WTC11 (cell line): ENCODE measurements at regions not wholly inside any gene's neighbourhood (a gene's known extent, or its start where the extent isn't known, plus 50 kb on each side); places are given as distances from the start of the nearest gene placed in this dataset.

Source experiments
- ATAC-seq: fragments of 200-7000 bp; cut with Tn5 transposase; 2 replicates; pipeline ENCODE4 v1.10.0; 2021; ENCODE audit warnings: mild to moderate bottlenecking, moderate library complexity
- CTCF ChIA-PET: fragments of 300-600 bp; sonication (Branson Sonifier 250); formaldehyde crosslinking; loops from one replicate; lab custom pipeline; 2021; ENCODE audit warnings: antibody characterized with exemption; lab: Charles Lee
- POLR2A ChIA-PET: fragments of 350-600 bp; sonication (Branson Sonifier 250); formaldehyde crosslinking; loops from one replicate; lab custom pipeline; 2021; ENCODE audit warnings: antibody characterized with exemption; lab: Charles Lee
- DNase-seq: peaks from one replicate; pipeline ENCODE4 v3.0.0; 2021; ENCODE audit warnings: low spot score
- H3K27ac Mint-ChIP-seq: 2 replicates; pipeline ENCODE4 v1.8.0; 2021; ENCODE audit warnings: mixed read lengths
- H3K27me3 Mint-ChIP-seq: 2 replicates; pipeline ENCODE4 v1.8.0; 2021; ENCODE audit warnings: low read depth, mild to moderate bottlenecking, moderate library complexity, mixed read lengths
- H3K36me3 Mint-ChIP-seq: 2 replicates; pipeline ENCODE4 v1.8.0; 2021; ENCODE audit warnings: mixed read lengths
- H3K4me1 Mint-ChIP-seq: 2 replicates; pipeline ENCODE4 v1.8.0; 2022; ENCODE audit warnings: mixed read lengths
- H3K4me3 Mint-ChIP-seq: 2 replicates; pipeline ENCODE4 v1.8.0; 2021; ENCODE audit warnings: mild to moderate bottlenecking, moderate library complexity, mixed read lengths
- H3K9me3 Mint-ChIP-seq: 2 replicates; pipeline ENCODE4 v1.8.0; 2021; ENCODE audit warnings: mixed read lengths
- CBFB ChIP-seq: sonication (generic); formaldehyde crosslinking; IDR thresholded peaks from 2 replicates; pipeline ENCODE4 v1.8.1; 2022; ENCODE audit warnings: mild to moderate bottlenecking, low read depth, missing genetic modification reagents
- ETV6 ChIP-seq: sonication (generic); formaldehyde crosslinking; IDR thresholded peaks from 2 replicates; pipeline ENCODE4 v1.8.1; 2022; ENCODE audit warnings: mild to moderate bottlenecking, missing genetic modification reagents
- FOXK1 ChIP-seq: sonication (generic); formaldehyde crosslinking; IDR thresholded peaks from 2 replicates; pipeline ENCODE4 v1.8.0; 2022; ENCODE audit warnings: mild to moderate bottlenecking, moderate library complexity, missing genetic modification reagents
- FOXP1 ChIP-seq: sonication (generic); formaldehyde crosslinking; IDR thresholded peaks from 2 replicates; pipeline ENCODE4 v1.8.0; 2022; ENCODE audit warnings: missing genetic modification reagents, mild to moderate bottlenecking, moderate library complexity, borderline replicate concordance
- HMGA2 ChIP-seq: fragments of 250-450 bp; sonication (Bioruptor Pico); IDR thresholded peaks from 2 replicates; pipeline ENCODE4 v1.4.0; 2021; ENCODE audit warnings: mild to moderate bottlenecking, moderate library complexity
- JAZF1 ChIP-seq: fragments of 250-450 bp; sonication (Bioruptor Pico); IDR thresholded peaks from 2 replicates; pipeline ENCODE4 v1.9.0; 2021; ENCODE audit warnings: moderate library complexity, mild to moderate bottlenecking, inconsistent platforms
- JUN ChIP-seq: sonication (generic); formaldehyde crosslinking; IDR thresholded peaks from 2 replicates; pipeline ENCODE4 v1.8.0; 2023; ENCODE audit warnings: mild to moderate bottlenecking, missing genetic modification reagents
- KAT7 ChIP-seq: sonication (generic); formaldehyde crosslinking; IDR thresholded peaks from 2 replicates; pipeline ENCODE4 v1.8.1; 2023; ENCODE audit warnings: missing genetic modification reagents, mild to moderate bottlenecking, borderline replicate concordance
- NR2C2 ChIP-seq: sonication (generic); formaldehyde crosslinking; IDR thresholded peaks from 2 replicates; pipeline ENCODE4 v1.8.0; 2022; ENCODE audit warnings: mild to moderate bottlenecking, missing genetic modification reagents
- TEAD1 ChIP-seq: sonication (generic); formaldehyde crosslinking; IDR thresholded peaks from 2 replicates; pipeline ENCODE4 v1.8.0; 2022; ENCODE audit warnings: mild to moderate bottlenecking, missing genetic modification reagents
- ZNF263 ChIP-seq: sonication (generic); formaldehyde crosslinking; IDR thresholded peaks from 2 replicates; pipeline ENCODE4 v1.8.1; 2022; ENCODE audit warnings: low read depth, mild to moderate bottlenecking, moderate library complexity, missing genetic modification reagents
- TF ChIP-seq, protein P1 (sequence below): sonication (generic); formaldehyde crosslinking; IDR thresholded peaks from 2 replicates; pipeline ENCODE4 v1.8.0; 2023; ENCODE audit warnings: mild to moderate bottlenecking, missing genetic modification reagents
- TF ChIP-seq, protein P2 (sequence below): sonication (generic); formaldehyde crosslinking; conservative IDR thresholded peaks from 2 replicates; pipeline ENCODE4 v1.8.1; 2023; ENCODE audit warnings: mild to moderate bottlenecking, low read depth, missing genetic modification reagents, moderate library complexity
- TF ChIP-seq, protein P3 (sequence below): sonication (generic); formaldehyde crosslinking; IDR thresholded peaks from 2 replicates; pipeline ENCODE4 v1.8.1; 2022; ENCODE audit warnings: low read depth, missing genetic modification reagents, borderline replicate concordance
- TF ChIP-seq, protein P4 (sequence below): fragments of 250-450 bp; sonication (Bioruptor Pico); IDR thresholded peaks from 2 replicates; pipeline ENCODE4 v1.9.0; 2021; ENCODE audit warnings: mild to moderate bottlenecking, borderline replicate concordance
- TF ChIP-seq, protein P5 (sequence below): sonication (generic); formaldehyde crosslinking; IDR thresholded peaks from 2 replicates; pipeline ENCODE4 v1.8.0; 2022; ENCODE audit warnings: mild to moderate bottlenecking, missing genetic modification reagents
- TF ChIP-seq, protein P6 (sequence below): sonication (generic); formaldehyde crosslinking; IDR thresholded peaks from 2 replicates; pipeline ENCODE4 v1.8.1; 2023; ENCODE audit warnings: mild to moderate bottlenecking, missing genetic modification reagents, moderate library complexity

DNA sequence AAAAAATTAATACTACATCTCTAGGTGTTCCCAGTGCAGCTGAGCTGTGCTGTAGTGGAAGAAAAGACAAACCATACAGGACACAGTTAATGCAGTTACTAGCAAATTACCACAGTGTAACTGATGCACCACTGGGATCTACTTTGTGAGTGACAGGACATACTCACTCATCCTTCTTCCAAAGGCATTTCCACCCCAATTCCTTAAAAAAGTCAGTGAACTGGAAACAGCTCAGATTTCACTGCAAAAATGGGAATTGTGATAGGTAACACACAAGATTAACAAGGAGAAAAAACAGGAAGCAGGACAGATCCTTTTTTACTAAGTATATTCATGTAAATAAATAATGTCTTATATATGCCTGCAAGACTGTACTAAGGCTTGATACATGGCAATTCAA, 109.6 kb downstream of the DMAC1 start:
- Mint-ChIP-seq H3K36me3 (peaks cover 5% of the 10 kb centered on the region; the same call in 1 of the 2 replicates), H3K27ac (no peak overlapping the region)
- CTCF ChIA-PET = no interaction called here

More for the DNA sequence above, 109.6 kb downstream of the DMAC1 start:
- Mint-ChIP-seq H3K27me3 (no peaks in the 10 kb centered on the region), H3K9me3 (peaks cover 20% of the 10 kb centered on the region), H3K4me1 (no peaks in the 10 kb centered on the region), H3K4me3 (no peak overlapping the region)
- POLR2A ChIA-PET = no interaction called here
- DNase-seq (no peak), ATAC-seq (no peak)
- no peak for TF ChIP-seq JUN (CRISPR knock-in tag)
- no peak for TF ChIP-seq NR2C2 (CRISPR knock-in tag)
- no peak for TF ChIP-seq KAT7
- TF ChIP-seq ETV6 = no peak
- TF ChIP-seq, protein P1, sequence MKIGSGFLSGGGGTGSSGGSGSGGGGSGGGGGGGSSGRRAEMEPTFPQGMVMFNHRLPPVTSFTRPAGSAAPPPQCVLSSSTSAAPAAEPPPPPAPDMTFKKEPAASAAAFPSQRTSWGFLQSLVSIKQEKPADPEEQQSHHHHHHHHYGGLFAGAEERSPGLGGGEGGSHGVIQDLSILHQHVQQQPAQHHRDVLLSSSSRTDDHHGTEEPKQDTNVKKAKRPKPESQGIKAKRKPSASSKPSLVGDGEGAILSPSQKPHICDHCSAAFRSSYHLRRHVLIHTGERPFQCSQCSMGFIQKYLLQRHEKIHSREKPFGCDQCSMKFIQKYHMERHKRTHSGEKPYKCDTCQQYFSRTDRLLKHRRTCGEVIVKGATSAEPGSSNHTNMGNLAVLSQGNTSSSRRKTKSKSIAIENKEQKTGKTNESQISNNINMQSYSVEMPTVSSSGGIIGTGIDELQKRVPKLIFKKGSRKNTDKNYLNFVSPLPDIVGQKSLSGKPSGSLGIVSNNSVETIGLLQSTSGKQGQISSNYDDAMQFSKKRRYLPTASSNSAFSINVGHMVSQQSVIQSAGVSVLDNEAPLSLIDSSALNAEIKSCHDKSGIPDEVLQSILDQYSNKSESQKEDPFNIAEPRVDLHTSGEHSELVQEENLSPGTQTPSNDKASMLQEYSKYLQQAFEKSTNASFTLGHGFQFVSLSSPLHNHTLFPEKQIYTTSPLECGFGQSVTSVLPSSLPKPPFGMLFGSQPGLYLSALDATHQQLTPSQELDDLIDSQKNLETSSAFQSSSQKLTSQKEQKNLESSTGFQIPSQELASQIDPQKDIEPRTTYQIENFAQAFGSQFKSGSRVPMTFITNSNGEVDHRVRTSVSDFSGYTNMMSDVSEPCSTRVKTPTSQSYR (CRISPR knock-in tag) = no peak
- TF ChIP-seq FOXP1 (CRISPR knock-in tag) = no peak
- no peak for TF ChIP-seq CBFB (CRISPR knock-in tag)
- TF ChIP-seq JAZF1 = no peak
- no peak for TF ChIP-seq TEAD1 (CRISPR knock-in tag)
- TF ChIP-seq HMGA2 (CRISPR knock-in tag) = no peak
- TF ChIP-seq FOXK1 = no peak
- TF ChIP-seq ZNF263 (CRISPR knock-in tag) = no peak
- TF ChIP-seq, protein P2, sequence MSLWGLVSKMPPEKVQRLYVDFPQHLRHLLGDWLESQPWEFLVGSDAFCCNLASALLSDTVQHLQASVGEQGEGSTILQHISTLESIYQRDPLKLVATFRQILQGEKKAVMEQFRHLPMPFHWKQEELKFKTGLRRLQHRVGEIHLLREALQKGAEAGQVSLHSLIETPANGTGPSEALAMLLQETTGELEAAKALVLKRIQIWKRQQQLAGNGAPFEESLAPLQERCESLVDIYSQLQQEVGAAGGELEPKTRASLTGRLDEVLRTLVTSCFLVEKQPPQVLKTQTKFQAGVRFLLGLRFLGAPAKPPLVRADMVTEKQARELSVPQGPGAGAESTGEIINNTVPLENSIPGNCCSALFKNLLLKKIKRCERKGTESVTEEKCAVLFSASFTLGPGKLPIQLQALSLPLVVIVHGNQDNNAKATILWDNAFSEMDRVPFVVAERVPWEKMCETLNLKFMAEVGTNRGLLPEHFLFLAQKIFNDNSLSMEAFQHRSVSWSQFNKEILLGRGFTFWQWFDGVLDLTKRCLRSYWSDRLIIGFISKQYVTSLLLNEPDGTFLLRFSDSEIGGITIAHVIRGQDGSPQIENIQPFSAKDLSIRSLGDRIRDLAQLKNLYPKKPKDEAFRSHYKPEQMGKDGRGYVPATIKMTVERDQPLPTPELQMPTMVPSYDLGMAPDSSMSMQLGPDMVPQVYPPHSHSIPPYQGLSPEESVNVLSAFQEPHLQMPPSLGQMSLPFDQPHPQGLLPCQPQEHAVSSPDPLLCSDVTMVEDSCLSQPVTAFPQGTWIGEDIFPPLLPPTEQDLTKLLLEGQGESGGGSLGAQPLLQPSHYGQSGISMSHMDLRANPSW (CRISPR knock-in tag) = no peak
- TF ChIP-seq, protein P3, sequence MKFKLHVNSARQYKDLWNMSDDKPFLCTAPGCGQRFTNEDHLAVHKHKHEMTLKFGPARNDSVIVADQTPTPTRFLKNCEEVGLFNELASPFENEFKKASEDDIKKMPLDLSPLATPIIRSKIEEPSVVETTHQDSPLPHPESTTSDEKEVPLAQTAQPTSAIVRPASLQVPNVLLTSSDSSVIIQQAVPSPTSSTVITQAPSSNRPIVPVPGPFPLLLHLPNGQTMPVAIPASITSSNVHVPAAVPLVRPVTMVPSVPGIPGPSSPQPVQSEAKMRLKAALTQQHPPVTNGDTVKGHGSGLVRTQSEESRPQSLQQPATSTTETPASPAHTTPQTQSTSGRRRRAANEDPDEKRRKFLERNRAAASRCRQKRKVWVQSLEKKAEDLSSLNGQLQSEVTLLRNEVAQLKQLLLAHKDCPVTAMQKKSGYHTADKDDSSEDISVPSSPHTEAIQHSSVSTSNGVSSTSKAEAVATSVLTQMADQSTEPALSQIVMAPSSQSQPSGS = no peak
- TF ChIP-seq, protein P4, sequence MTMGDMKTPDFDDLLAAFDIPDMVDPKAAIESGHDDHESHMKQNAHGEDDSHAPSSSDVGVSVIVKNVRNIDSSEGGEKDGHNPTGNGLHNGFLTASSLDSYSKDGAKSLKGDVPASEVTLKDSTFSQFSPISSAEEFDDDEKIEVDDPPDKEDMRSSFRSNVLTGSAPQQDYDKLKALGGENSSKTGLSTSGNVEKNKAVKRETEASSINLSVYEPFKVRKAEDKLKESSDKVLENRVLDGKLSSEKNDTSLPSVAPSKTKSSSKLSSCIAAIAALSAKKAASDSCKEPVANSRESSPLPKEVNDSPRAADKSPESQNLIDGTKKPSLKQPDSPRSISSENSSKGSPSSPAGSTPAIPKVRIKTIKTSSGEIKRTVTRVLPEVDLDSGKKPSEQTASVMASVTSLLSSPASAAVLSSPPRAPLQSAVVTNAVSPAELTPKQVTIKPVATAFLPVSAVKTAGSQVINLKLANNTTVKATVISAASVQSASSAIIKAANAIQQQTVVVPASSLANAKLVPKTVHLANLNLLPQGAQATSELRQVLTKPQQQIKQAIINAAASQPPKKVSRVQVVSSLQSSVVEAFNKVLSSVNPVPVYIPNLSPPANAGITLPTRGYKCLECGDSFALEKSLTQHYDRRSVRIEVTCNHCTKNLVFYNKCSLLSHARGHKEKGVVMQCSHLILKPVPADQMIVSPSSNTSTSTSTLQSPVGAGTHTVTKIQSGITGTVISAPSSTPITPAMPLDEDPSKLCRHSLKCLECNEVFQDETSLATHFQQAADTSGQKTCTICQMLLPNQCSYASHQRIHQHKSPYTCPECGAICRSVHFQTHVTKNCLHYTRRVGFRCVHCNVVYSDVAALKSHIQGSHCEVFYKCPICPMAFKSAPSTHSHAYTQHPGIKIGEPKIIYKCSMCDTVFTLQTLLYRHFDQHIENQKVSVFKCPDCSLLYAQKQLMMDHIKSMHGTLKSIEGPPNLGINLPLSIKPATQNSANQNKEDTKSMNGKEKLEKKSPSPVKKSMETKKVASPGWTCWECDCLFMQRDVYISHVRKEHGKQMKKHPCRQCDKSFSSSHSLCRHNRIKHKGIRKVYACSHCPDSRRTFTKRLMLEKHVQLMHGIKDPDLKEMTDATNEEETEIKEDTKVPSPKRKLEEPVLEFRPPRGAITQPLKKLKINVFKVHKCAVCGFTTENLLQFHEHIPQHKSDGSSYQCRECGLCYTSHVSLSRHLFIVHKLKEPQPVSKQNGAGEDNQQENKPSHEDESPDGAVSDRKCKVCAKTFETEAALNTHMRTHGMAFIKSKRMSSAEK (CRISPR knock-in tag) = no peak
- TF ChIP-seq, protein P5, sequence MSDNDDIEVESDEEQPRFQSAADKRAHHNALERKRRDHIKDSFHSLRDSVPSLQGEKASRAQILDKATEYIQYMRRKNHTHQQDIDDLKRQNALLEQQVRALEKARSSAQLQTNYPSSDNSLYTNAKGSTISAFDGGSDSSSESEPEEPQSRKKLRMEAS = no peak
- TF ChIP-seq, protein P6, sequence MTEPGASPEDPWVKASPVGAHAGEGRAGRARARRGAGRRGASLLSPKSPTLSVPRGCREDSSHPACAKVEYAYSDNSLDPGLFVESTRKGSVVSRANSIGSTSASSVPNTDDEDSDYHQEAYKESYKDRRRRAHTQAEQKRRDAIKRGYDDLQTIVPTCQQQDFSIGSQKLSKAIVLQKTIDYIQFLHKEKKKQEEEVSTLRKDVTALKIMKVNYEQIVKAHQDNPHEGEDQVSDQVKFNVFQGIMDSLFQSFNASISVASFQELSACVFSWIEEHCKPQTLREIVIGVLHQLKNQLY = no peak
